Testis (tissue), 2 donors: ENCODE measurements at regions not wholly inside any gene's neighbourhood (a gene's known extent, or its start where the extent isn't known, plus 50 kb on each side); places are given as distances from the start of the nearest gene placed in this dataset.

Experiments
- CTCF ChIP-seq, 3 experiments: fragments of 450-650 bp in 2 of 3; fragments of 200-600 bp in 1 of 3; sonication (generic) in 1 of 3; IDR thresholded peaks; one replicate each; pipeline ENCODE4 v1.5.1; 2016 to 2019; ENCODE audit warnings: antibody characterized with exemption in 3 of 3, mild to moderate bottlenecking in 2 of 3, moderate library complexity in 1 of 3
- POLR2A ChIP-seq: fragments of 450-650 bp; IDR thresholded peaks from one replicate; pipeline ENCODE4 v1.6.1; 2017; ENCODE audit warnings: antibody characterized with exemption, mild to moderate bottlenecking, moderate library complexity

DNA sequence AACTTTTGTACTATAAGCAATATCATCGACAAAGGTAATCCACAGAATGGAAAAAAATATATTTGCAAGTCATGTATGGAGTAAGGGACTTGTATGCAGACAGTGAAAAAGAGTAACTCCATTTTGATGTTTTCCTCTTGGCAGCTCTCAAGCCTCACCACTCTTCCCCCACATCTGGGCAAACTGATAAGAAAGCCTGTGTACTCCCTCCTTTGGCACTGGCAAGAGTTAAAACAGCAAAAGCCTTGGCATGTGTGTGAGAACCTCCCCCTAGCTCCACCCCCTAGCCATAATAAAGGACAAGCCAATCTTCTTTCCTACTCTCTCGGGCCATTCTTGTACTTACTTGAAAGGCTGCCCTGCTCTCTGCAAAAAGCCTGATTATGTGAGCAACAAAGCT, 335.2 kb downstream of the LRATD1 start:
- no peak for TF ChIP-seq CTCF (IDR thresholded peaks at IDR 0.05)
- no peak for TF ChIP-seq POLR2A
